Retinal pigment epithelial cell (primary cell): ENCODE measurements at regions not wholly inside any gene's neighbourhood (a gene's known extent, or its start where the extent isn't known, plus 50 kb on each side); places are given as distances from the start of the nearest gene placed in this dataset.

Experiments
- DNase-seq: peaks from one replicate; pipeline ENCODE4 v3.0.0-alpha.2; 2010; ENCODE audit warnings: low read depth
- H3K4me3 ChIP-seq: 2 replicates; pipeline ENCODE4 v1.5.1; 2011; ENCODE audit warnings: mild to moderate bottlenecking, low read length, control low read depth, moderate library complexity
- TF ChIP-seq, protein P1 (sequence below): conservative IDR thresholded peaks from 2 replicates; pipeline ENCODE4 v1.5.1; 2011; ENCODE audit warnings: low read depth, low read length, control low read depth, inconsistent platforms

DNA sequence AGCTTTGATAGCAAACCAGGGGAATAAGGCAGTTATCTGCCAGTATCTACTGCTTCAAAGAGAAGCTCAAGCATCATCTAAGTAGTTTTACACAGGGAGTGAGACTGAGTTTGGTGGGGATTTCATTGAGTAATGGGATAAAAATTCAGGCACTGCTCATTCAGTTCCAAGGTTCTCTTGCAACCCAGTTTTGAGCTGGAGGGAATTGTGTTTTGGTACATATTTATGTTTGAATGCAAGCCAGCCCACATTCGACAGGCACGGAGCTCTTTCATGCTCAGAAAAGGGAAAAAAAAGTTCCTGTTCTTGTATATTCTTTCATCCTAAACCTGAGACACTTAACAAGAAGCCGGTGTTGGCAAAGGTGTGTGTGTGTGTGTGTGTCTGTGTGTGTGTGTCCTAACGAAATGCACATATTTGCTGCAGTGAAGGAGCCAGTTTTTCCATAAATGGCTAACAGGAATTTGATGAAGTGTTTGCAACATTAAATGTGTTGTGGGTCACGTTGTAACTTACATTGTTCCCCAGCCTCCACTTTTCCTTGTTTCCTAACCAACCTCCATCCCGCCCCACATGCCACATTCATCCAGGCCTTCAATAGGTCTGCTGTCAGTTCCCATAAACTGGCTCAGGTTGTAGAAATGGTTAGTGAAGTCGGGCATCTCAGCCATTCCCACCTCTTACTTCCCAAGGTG lies 311.1 kb downstream of the TXNL1 start:
- DNase-seq, result no peak
- H3K4me3 ChIP-seq, result no peak overlapping the region
- TF ChIP-seq, protein P1, sequence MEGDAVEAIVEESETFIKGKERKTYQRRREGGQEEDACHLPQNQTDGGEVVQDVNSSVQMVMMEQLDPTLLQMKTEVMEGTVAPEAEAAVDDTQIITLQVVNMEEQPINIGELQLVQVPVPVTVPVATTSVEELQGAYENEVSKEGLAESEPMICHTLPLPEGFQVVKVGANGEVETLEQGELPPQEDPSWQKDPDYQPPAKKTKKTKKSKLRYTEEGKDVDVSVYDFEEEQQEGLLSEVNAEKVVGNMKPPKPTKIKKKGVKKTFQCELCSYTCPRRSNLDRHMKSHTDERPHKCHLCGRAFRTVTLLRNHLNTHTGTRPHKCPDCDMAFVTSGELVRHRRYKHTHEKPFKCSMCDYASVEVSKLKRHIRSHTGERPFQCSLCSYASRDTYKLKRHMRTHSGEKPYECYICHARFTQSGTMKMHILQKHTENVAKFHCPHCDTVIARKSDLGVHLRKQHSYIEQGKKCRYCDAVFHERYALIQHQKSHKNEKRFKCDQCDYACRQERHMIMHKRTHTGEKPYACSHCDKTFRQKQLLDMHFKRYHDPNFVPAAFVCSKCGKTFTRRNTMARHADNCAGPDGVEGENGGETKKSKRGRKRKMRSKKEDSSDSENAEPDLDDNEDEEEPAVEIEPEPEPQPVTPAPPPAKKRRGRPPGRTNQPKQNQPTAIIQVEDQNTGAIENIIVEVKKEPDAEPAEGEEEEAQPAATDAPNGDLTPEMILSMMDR, result no peak

- TF ChIP-seq, protein P1, result no peak
- DNase-seq, result no peak
- H3K4me3 ChIP-seq, result no peak overlapping the region
These were observed 311.9 kb downstream of the TXNL1 start for GRCh38 chr18:56326336-56327072.

DNA sequence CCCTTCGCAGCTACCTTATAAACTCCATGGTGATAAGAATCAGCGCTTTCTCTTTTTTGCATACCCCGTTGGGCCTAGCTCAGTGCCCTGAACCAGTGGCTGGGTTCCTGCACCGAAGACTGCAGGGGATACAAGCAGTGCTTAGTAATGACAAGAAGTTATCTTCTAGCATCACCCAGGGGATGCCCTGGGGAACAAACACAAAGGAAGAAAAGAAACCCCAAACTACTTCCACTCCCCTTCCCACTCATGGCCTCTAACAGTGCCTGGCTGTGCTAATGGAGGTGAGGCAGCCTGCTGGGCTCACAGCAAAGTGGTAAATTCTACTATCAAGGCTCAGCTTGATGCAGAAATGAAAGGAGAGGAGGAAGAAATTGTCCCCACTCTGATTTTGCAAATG lies 314.7 kb downstream of the TXNL1 start:
- no peak overlapping the region for H3K4me3 ChIP-seq
- DNase-seq, result no peak
- TF ChIP-seq, protein P1, result no peak

DNA sequence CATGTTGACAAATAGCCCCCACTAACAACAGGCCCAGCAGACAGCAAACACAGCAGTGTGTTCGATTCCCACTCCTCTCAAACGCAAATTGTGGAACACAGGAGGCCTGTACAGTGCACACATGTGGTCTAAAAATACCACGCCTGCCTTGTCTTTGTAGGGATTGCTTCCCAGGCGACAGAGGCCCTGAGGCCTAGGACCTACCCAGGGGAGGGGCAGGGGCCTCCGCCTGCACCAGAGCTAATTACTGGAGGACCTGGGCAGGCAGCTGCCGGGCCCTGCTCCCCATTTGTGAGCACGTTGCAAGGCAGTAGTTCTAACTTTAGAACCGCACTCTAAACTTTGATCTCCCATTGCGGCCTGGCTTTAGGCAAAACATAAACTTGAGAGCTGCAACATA lies 316.0 kb downstream of the TXNL1 start:
- TF ChIP-seq, protein P1, result no peak
- no peak overlapping the region for H3K4me3 ChIP-seq
- no peak for DNase-seq

DNA sequence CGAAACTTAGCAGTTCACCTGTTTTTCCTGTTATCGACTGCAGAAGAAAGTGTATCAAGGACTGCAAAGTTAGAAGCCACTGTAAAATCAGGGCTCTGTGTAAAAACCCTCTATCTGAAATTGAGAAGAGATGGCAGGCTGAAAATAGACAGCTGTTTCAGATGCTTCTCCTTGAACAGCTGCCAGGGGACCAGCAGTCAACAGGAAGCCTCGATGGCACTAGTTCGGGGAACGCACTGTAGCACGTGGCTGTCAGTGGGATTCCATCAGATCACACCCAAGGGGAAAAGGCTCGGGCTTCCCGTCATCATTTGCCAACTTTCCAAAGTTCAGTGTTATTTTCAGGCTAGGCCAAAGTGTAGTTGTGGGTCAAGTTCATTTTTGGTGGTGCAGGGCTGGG lies 316.9 kb downstream of the TXNL1 start:
- H3K4me3 ChIP-seq, result no peak overlapping the region
- DNase-seq, result no peak
- TF ChIP-seq, protein P1, result no peak

GRCh38 chr18:56319953-56320352 lies 318.4 kb downstream of the TXNL1 start:
- TF ChIP-seq, protein P1, result no peak
- no peak for DNase-seq
- no peak overlapping the region for H3K4me3 ChIP-seq

DNA sequence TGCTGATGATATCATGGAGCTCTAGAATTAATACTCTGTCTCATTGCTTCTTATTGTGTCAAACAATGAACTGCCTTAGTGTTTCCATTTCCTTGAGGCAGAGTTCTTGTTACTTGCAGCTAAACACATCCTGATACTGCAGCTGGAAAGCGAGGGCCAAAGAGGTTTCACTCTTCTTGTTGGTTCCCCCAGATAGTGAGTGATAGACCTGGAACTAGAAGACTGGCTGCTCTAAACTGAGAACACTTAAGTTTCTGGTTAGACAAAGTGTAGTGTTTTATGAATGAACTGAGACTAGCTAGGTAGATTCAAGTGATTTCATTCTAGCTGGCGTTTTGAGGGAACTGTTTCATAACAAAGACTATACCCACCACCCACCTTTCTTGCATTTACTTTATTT lies 321.7 kb downstream of the TXNL1 start:
- no peak overlapping the region for H3K4me3 ChIP-seq
- TF ChIP-seq, protein P1, result no peak
- no peak for DNase-seq
